ENCODE measurements at regions not wholly inside any gene's neighbourhood (a gene's known extent, or its start where the extent isn't known, plus 50 kb on each side); places are given as distances from the start of the nearest gene placed in this dataset.
"Not testable (repeated sequence)": the region's sequence is repeated elsewhere in the genome, so short reads cannot be mapped to it uniquely, and the experiment has no call there.

DNA sequence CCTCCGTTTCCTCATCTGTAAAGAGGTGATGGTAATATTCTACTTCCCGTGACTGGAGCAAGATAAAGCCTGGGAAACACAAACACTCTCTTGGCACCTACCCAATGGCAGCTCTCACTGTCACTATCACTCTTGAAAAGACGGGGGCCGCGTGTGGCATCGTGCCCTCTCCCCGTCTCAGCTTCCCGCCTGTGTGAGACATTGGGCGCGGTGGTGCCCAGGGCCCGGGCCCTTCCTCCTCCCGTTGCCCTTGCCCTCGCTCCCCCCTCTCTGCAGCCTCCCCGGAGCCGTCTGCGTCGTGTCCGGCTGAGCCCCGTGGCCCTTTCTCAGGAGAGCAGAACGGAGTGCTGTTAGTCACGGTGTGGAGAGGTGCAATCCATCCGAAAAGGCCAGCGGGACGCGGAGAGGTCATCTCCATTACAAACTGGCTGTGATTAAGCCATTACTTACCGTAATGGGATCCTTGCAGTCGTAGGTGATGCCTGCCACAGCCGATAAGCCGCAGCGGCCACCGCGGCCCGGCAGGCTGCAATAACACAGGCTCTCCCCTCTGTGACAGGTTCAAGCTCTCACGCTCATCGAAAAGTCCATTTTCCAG lies 156.4 kb upstream of the ZC3H12A start:
- no peak for DNase-seq (ENCODE audit: low spot score)

DNA sequence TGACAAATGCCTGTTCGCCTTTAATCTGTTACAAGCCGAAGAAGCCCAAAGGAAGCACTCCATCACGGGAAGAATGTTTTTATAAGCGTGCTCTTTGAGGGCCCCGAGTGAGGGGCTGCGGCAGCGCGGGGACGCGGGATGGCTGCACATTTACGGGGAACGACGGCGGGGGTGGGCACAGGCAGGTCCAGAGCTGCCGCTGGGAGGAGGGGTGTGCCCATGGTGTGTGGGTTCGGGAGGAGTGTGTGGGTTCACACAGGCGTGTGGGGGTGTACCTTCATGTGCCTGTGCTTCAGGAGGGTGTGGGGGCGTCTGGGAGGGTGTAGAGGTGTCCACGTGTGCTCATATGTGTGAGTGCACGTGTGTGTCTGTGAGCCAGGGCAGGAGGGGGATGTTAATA lies 155.9 kb upstream of the ZC3H12A start:
- no peak for DNase-seq (ENCODE audit: low spot score)

DNA sequence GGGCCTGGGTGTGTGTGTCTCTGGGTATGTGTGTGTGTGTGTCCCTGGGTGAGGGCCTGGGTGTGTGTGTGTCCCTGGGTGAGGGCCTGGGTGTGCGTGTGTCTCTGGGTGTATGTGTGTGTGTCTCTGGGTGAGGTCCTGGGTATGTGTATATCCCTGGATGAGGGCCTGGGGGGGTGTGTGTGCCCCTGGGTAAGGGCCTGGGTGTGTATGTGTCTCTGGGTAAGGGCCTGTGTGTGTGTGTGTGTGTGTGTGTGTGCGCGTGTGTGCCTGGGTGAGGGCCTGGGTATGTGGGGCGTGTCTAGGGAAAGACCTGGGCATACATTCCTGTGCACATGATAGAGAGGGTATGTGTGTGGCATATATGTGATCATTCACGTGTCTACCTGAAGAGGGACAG lies 155.1 kb upstream of the ZC3H12A start:
- no peak for DNase-seq (ENCODE audit: low spot score)

DNA sequence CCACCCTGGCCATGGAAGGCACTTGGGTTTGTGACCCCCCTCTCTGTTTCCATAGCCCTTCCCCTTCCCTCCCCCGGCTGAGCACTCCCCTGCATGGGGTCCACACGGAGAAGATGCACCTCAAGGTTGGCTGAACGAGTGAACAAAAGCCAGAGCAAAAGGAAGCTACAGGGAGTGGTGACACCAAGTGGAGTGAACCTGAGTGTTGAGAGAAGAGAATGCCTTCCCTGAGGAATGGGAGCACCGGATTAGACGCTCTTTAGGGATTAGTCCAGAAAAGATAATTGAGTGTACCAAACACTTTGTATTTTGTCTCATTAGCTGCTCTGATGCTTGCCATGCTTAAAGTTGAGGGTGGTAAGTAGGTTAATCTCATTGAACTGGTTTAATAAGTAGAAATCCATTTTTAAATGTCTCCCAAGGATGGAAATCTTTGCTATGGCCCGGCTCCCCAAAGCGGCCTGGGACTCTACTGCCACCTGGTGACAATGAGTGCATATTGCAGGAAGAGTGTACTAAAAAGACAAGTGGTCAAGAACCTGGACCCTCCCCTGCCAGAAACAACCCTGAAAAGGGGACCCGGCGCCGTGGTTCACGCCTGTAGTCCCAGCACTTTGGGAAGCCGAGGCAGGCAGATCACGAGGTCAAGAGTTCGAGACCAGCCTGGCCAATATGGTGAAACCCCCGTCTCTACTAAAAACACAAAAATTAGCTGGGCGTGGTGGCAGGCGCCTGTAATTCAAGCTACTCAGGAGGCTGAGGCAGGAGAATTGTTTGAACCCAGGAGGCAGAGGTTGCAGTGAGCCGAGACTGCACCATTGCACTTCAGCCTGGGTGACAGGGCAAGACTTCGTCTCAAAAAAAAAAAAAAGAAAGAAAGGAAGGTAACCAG lies 150.6 kb upstream of the ZC3H12A start:
- no peak for DNase-seq (ENCODE audit: low spot score)

DNA sequence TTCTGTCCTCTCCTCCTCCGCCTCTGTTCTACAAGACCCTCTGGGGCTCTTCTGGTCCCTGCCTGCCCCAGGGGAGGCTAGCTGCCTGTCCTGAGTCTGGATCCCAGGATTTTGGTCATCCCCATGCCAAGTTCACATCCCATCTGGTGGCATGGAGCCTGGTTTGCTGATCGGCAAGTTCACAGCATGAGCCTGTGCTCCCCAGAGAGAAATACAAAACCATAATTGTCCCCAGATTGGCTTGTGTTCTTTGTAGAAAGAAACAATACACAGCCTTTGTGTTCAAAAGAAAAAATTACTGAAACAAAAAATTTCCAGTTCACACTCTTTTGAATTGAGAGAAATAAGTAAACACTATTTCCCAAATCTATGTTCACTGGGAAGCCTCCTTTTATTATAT lies 149.4 kb upstream of the ZC3H12A start:
- DNase-seq (ENCODE audit: low spot score) = no peak

- no peak for DNase-seq (ENCODE audit: low spot score)
Observed at GRCh38 chr1:37325509-37326437, 148.6 kb upstream of the ZC3H12A start.

GRCh38 chr1:37332126-37332525 lies 142.3 kb upstream of the ZC3H12A start:
- DNase-seq (ENCODE audit: low spot score) = no peak

DNA sequence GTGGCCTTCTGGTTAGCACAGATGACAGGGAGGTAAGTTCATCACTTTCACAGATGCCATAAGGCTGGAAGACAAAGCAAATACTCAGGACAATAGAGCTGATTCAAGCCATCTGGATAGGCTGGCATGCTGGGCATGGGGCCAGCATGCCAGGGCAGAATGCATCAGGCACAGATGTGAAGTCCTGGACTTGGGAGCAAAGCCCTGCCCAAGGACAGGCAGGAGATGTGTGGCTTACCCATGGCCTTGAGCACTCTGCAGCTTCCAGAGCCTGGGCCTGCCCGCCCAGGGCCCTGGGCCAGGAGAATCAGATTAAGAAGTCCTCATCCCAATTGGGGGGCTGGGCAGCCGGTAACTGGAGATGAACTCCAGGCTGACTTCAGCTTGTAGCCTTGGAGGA lies 135.7 kb upstream of the ZC3H12A start:
- DNase-seq (ENCODE audit: low spot score) = no peak

DNA sequence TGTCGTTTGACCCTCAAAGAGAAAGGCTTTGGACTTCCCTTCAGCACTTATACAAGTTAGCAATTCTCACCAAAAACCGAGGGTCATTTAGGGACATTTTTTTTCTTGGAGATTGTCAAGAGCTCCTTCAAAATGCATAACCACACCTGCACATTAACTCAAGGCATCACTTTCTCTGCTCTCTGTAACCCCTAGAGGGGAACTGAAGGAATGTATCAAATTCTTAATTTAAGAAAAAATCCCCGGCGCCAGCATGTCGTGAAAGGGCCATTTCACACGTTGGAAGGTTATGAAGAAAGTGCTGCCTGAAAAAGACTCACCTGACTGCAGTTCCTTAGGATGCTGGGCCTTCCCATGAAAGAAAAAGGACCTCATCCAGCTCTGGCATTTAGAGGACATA lies 131.6 kb upstream of the ZC3H12A start:
- DNase-seq (ENCODE audit: low spot score) = no peak

DNA sequence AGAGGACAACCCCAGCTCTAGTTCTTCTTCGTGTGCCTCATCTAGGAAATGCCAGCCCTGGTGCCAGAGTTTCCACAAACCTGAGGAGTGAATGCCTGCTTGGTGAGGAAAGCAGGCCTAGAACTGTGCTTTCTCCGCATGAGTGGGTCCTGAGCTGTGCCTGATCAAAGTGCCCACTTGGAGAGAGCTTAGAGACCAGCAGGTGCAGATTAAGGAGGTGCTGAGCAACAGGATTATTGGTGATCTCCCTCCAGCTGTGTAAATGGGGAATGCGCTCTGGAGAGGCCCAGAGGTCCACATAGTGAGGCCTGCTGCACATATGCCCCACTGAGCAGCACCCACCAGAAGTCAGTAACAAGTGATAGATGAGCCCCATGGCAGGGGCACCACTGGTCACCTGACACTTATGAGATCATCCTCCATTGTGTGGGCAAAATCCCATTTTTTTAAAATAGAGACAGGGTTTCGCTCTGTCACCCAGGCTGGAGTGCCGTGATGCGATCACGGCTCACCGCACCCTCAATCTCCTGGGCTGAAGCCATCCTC lies 127.2 kb upstream of the ZC3H12A start:
- no peak for DNase-seq (ENCODE audit: low spot score)

DNA sequence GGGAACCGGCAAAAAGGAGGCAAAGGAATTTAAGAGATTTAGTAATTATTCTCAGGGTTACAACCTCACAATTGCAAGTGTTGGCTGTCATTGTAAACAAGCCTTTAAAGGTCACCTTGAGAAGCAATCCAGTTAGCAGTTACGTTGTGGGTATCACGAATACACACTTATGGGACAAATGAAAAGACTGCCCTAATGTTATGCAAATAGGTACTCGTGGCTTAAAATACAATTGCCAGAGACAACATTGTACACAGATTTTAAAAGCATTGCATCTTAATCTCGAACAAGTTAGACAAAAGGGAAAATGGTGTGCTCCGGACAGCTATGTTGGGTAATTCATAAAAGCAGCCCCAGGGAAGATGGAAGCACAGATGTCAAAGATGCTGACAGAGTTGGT lies 120.5 kb upstream of the ZC3H12A start:
- DNase-seq (ENCODE audit: low spot score) = no peak

- no peak for DNase-seq (ENCODE audit: low spot score)
Observed at GRCh38 chr1:37354876-37355650, 119.3 kb upstream of the ZC3H12A start.

GRCh38 chr1:37358992-37359391 lies 115.4 kb upstream of the ZC3H12A start:
- no peak for DNase-seq (ENCODE audit: low spot score)

DNA sequence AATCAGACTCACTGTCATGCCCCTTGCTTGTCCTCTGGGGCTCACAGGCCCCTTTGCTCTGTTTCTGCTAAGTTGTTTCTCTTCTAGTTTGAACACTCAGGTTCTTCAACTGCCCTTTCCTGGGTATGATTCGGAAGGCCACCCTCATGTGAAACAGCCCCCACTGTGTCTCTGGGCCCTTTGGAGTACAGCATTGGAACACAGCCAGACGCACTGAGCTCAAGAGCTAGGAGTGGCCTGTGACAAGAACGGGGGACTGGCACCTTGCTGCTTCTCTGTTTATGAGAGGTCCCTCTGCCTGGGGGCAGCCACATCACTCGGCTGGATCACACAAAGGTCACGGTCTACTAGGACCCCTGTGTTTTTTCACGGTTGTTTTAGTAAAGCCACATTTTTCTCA lies 114.4 kb upstream of the ZC3H12A start:
- no peak for DNase-seq (ENCODE audit: low spot score)

GRCh38 chr1:37362594-37363385 lies 111.6 kb upstream of the ZC3H12A start:
- no peak for DNase-seq (ENCODE audit: low spot score)

DNA sequence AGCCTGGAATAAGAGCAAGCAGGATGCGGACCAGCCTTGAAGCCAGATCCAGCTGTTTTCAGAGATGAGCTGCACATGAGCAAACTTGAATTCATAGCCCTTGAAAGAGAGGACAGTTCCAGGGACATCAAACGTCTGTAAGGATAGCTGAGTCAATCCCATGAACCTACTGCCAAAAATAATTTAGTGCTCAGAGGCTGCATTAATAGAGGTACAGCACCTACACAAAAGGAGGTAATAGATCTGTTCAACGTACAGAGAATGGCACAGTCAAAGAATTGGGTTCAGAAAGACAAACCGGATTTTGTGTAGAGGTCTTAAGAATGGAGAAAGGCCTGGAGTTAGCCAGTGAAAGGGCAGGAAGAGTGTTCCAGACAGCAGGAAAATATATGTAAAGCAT lies 110.8 kb upstream of the ZC3H12A start:
- no peak for DNase-seq (ENCODE audit: low spot score)

DNA sequence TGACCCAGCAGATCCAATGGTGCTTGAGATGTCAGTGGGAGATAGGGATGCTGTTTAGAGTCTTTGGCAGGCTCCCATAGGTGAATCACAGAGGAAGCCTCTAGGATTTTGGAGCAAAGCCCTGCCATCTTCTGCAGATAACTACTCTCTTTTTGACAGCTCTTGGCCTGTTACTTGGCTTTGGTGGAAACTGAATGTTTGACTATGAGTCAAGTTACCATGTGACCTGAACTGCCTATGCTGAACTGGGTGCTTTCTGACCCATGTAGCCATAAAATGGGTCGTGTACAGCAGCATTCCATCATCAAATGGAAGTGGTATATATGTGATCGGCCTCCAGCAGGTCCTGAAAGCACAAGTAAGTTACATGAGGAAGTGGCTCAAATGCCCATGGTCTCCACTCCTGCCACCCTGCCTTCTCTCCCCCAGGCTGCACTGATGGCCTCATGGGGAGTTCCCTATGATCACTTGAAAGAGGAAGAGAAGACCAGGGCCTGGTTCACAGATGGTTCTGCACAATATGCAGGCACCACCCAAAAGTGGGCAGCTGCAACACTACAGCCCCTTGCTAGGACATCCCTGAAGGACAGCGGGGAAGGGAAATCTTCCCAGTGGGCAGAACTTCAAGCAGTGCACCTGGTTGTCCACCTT lies 105.6 kb upstream of the ZC3H12A start:
- not testable (repeated sequence) for DNase-seq (ENCODE audit: low spot score)

GRCh38 chr1:37372302-37372701 lies 102.1 kb upstream of the ZC3H12A start:
- DNase-seq (ENCODE audit: low spot score) = no peak

DNA sequence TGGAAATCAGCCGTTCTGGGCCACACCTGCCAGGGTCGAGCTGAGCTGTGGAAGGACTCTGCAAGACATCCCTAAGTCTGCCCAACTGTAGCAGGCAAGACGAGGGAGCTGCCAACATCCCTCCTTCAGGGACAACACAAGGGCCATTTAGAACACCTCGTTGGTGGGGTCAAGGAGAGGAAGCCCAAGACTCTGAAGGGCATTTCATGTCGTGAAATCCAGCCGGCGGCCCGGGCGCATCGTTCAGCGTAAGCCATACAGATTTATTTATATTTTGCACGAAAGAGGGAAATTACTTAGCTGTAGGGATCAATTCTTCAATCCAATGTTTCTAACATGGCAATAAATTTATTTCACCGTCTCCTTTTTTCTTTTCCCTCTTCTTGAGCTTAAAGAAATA lies 101.7 kb upstream of the ZC3H12A start:
- DNase-seq (ENCODE audit: low spot score) = no peak

GRCh38 chr1:37373413-37373812 lies 101.0 kb upstream of the ZC3H12A start:
- DNase-seq (ENCODE audit: low spot score) = no peak

All from H4 (cell line).